Fibroblast of lung (primary cell): ENCODE measurements at regions not wholly inside any gene's neighbourhood (a gene's known extent, or its start where the extent isn't known, plus 50 kb on each side); places are given as distances from the start of the nearest gene placed in this dataset.
"Not testable (repeated sequence)": the region's sequence is repeated elsewhere in the genome, so short reads cannot be mapped to it uniquely, and the experiment has no call there.

Experiments
- DNase-seq, 2 donors: peaks; one replicate each; pipeline versions ENCODE4 v3.0.0 to v3.0.0-alpha.2; 2010; ENCODE audit warnings: low read depth in 2 of 2
- H2AFZ ChIP-seq: 2 replicates; pipeline ENCODE4 v1.5.1; 2012; ENCODE audit warnings: low read length, control low read depth, inconsistent platforms
- H3K27ac ChIP-seq: 2 replicates; pipeline ENCODE4 v1.5.1; 2011; ENCODE audit warnings: low read length, control low read depth; ENCODE audit not compliant: insufficient read depth
- H3K27me3 ChIP-seq: 2 replicates; pipeline ENCODE4 v1.5.1; 2011; ENCODE audit warnings: mild to moderate bottlenecking, low read length; ENCODE audit not compliant: control insufficient read depth, insufficient read depth
- H3K36me3 ChIP-seq: 2 replicates; pipeline ENCODE4 v1.5.1; 2011; ENCODE audit warnings: low read length; ENCODE audit not compliant: control insufficient read depth, insufficient read depth
- H3K4me1 ChIP-seq: 2 replicates; pipeline ENCODE4 v1.5.1; 2011; ENCODE audit warnings: low read length; ENCODE audit not compliant: control insufficient read depth, insufficient read depth; ENCODE audit errors: extremely low read depth
- H3K4me2 ChIP-seq: 2 replicates; pipeline ENCODE4 v1.5.1; 2011; ENCODE audit warnings: low read length, control low read depth; ENCODE audit not compliant: insufficient read depth; ENCODE audit errors: extremely low read depth
- H3K4me3 ChIP-seq, 4 experiments: fragments of 200-600 bp in 1 of 4; sonication (generic) in 1 of 4; replicated peaks in 1 of 4; 2 replicates each; pipeline ENCODE4 v1.5.1; 2011 to 2016; ENCODE audit warnings: low read length in 4 of 4, low read depth in 3 of 4, mild to moderate bottlenecking in 3 of 4, control low read depth in 2 of 4, inconsistent platforms in 1 of 4, mixed read lengths in 1 of 4; ENCODE audit not compliant: insufficient read depth in 1 of 4; ENCODE audit errors: control extremely low read depth in 1 of 4
- H3K79me2 ChIP-seq: 2 replicates; pipeline ENCODE4 v1.5.1; 2012; ENCODE audit warnings: mild to moderate bottlenecking, low read length, inconsistent platforms; ENCODE audit not compliant: control insufficient read depth, insufficient read depth
- H3K9ac ChIP-seq: 2 replicates; pipeline ENCODE4 v1.5.1; 2011; ENCODE audit warnings: mild to moderate bottlenecking, low read length, control low read depth; ENCODE audit not compliant: insufficient read depth
- H3K9me3 ChIP-seq: 2 replicates; pipeline ENCODE4 v1.5.1; 2012; ENCODE audit warnings: low read depth, low read length; ENCODE audit not compliant: control insufficient read depth, insufficient read depth
- H4K20me1 ChIP-seq: 2 replicates; pipeline ENCODE4 v1.5.1; 2011; ENCODE audit warnings: low read length; ENCODE audit not compliant: control insufficient read depth, insufficient read depth; ENCODE audit errors: extremely low read depth
- EZH2 ChIP-seq: IDR thresholded peaks from 2 replicates; pipeline ENCODE4 v1.5.1; 2012; ENCODE audit warnings: low read length, control low read depth, mild to moderate bottlenecking; ENCODE audit errors: missing control alignments
- TF ChIP-seq, protein P1 (sequence below), 2 donors: IDR thresholded peaks in 1 of 2; conservative IDR thresholded peaks in 1 of 2; 1 replicate in 1 of 2; 2 replicates in 1 of 2; pipeline ENCODE4 v1.5.1; 2011 to 2012; ENCODE audit warnings: low read length in 2 of 2, control low read depth in 1 of 2, inconsistent platforms in 1 of 2, low read depth in 1 of 2, mild to moderate bottlenecking in 1 of 2

DNA sequence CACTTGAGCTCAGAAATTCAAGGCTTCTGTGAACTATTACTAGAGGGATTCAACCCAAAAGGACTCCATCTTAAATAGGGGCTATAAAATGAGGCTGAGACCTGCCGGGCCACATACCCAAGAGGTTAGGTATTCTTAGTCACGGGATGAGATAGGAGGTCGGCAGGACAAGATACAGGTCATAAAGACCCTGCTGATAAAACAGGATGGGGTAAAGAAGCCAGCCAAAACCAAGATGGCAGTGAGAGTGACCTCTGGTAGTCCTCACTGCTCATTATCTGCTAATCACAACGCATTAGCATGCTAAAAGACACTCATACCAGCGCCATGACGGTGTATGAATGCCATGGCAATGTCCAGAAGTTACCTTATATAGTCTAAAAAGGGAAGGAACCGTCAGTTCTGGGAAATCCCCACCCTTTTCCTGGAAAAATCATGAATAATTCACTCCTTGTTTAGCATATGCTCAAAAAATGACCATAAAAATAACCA, 101.2 kb upstream of the TRIM24 start:
- no peak overlapping the region for H3K9ac ChIP-seq
- H3K79me2 ChIP-seq = no peaks in the 10 kb centered on the region
- no peak overlapping the region for H2AFZ ChIP-seq
- no peaks in the 10 kb centered on the region for H4K20me1 ChIP-seq
- H3K27ac ChIP-seq = no peak overlapping the region
- no peaks in the 10 kb centered on the region for H3K36me3 ChIP-seq
- no peaks in the 10 kb centered on the region for H3K4me1 ChIP-seq
- no peaks in the 10 kb centered on the region for H3K27me3 ChIP-seq
- no peak overlapping the region for H3K4me3 ChIP-seq
- no peak overlapping the region for H3K4me2 ChIP-seq
- no peaks in the 10 kb centered on the region for H3K9me3 ChIP-seq
- TF ChIP-seq, protein P1, sequence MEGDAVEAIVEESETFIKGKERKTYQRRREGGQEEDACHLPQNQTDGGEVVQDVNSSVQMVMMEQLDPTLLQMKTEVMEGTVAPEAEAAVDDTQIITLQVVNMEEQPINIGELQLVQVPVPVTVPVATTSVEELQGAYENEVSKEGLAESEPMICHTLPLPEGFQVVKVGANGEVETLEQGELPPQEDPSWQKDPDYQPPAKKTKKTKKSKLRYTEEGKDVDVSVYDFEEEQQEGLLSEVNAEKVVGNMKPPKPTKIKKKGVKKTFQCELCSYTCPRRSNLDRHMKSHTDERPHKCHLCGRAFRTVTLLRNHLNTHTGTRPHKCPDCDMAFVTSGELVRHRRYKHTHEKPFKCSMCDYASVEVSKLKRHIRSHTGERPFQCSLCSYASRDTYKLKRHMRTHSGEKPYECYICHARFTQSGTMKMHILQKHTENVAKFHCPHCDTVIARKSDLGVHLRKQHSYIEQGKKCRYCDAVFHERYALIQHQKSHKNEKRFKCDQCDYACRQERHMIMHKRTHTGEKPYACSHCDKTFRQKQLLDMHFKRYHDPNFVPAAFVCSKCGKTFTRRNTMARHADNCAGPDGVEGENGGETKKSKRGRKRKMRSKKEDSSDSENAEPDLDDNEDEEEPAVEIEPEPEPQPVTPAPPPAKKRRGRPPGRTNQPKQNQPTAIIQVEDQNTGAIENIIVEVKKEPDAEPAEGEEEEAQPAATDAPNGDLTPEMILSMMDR (conservative IDR thresholded peaks at IDR 0.05 in 1 of 2, IDR thresholded peaks at IDR 0.05 in 1 of 2; ENCODE audit: low read depth in 1 of 2, low read length in 2 of 2) = no peak
- TF ChIP-seq EZH2 = no peak
- DNase-seq = peak in 1 of 2 donors; percentile 4

DNA sequence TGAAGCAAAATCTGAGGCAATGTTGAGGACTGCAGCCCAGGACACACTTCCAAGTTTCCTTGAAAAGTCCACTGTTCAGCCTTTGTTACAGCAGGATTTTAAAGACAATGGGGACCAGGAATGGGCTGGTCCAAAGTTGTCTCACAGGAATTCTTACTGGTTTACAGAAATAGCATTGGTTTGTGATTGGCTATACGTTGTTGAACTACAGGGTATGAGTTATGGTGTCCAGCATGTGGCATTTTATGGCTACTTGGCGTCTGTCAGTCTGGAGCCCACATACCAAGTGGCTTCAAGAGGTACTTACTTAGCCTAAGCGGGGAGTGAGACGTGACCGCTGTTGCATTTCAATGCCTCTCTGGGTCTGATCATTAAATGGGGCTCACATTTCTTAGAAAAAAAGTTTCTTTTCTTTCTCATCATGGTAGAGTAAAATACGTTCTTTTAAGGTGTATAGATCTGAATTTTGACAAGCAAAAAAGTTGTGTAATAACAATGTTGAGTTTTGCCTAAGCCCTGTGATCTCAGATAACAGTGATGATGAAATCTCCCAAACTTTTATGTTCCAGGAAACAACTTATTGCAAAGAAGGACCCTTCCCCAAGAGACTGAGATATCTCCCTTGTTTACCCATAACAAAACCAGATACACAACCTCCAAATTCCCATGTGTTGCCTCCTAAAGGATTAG, 100.0 kb upstream of the TRIM24 start:
- no peaks in the 10 kb centered on the region for H3K27me3 ChIP-seq
- DNase-seq = no peak
- no peak overlapping the region for H2AFZ ChIP-seq
- H3K79me2 ChIP-seq = no peaks in the 10 kb centered on the region
- no peak overlapping the region for H3K27ac ChIP-seq
- TF ChIP-seq, protein P1 (conservative IDR thresholded peaks at IDR 0.05 in 1 of 2, IDR thresholded peaks at IDR 0.05 in 1 of 2; ENCODE audit: low read depth in 1 of 2, low read length in 2 of 2) = no peak
- TF ChIP-seq EZH2 = no peak
- H3K4me3 ChIP-seq = no peak overlapping the region
- H3K9ac ChIP-seq = no peak overlapping the region
- no peaks in the 10 kb centered on the region for H3K4me1 ChIP-seq
- H3K36me3 ChIP-seq = no peaks in the 10 kb centered on the region
- H3K4me2 ChIP-seq = no peak overlapping the region
- H4K20me1 ChIP-seq = no peaks in the 10 kb centered on the region
- no peaks in the 10 kb centered on the region for H3K9me3 ChIP-seq

DNA sequence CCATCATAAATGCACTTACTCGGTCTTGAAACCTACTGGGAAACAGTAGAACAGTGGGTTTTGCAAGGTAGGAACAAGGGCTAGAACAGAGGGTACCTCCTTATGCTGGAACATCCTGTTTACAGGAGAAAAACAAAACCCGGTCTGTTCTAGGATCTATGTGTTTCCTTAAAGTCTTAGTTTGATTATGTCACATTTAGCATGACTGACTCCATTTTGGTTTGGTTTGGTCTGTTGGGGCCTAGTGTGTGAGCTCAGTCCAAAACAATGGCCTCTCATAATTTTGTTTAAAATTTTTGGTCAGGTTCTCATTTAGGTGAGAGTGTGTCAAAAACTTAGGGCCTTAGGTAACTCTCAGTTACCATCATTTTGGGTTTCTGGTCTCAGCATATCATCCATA, 96.3 kb upstream of the TRIM24 start:
- TF ChIP-seq EZH2 = no peak
- TF ChIP-seq, protein P1 (conservative IDR thresholded peaks at IDR 0.05 in 1 of 2, IDR thresholded peaks at IDR 0.05 in 1 of 2; ENCODE audit: low read depth in 1 of 2, low read length in 2 of 2) = no peak
- Histone ChIP-seq H3K4me3 (no peak overlapping the region), H3K27me3 (no peaks in the 10 kb centered on the region), H2AFZ (no peak overlapping the region), H3K4me1 (no peaks in the 10 kb centered on the region), H4K20me1 (no peaks in the 10 kb centered on the region), H3K79me2 (no peaks in the 10 kb centered on the region), H3K4me2 (no peak overlapping the region), H3K36me3 (no peaks in the 10 kb centered on the region), H3K9ac (no peak overlapping the region), H3K27ac (no peak overlapping the region), H3K9me3 (no peaks in the 10 kb centered on the region)
- DNase-seq = no peak

DNA sequence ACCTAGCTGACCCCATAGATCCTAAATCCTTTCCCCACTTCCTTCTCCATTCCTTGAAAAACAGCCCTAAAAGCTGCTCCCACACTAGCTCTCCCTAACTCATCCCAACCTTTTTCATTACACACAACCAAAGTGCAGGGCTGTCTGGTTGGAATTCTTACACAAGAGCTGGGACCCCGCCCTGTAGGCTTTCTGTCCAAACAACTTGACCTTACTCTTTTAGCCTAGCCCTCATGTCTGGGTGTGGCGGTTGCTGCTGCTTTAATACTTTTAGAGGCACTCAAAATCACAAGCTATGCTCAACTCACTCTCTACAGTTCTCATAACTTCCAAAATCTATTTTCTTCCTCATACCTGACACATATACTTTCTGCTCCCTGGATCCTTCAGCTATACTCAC, 93.9 kb upstream of the TRIM24 start:
- H3K36me3 ChIP-seq, H2AFZ ChIP-seq, DNase-seq, H3K4me1 ChIP-seq, H3K9me3 ChIP-seq, H3K4me2 ChIP-seq, H3K27ac ChIP-seq, H3K9ac ChIP-seq, H3K27me3 ChIP-seq, H3K4me3 ChIP-seq, H3K79me2 ChIP-seq, H4K20me1 ChIP-seq: not testable (repeated sequence)

DNA sequence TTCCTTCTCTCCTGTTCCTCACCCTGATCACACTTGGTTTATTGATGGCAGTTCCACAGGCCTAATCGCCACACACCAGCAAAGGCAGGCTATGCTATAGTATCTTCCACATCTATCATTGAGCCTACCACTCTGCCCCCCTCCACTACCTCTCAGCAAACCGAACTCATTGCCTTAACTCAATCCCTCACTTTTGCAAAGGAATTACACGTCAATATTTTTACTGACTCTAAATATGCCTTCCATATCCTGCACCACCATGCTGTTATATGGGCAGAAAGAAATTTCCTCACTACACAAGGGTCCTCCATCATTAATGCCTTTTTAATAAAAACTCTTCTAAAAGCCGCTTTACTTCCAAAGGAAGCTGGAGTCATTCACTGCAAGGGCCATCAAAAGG, 93.4 kb upstream of the TRIM24 start:
- H3K4me1 ChIP-seq, H3K27ac ChIP-seq, H3K36me3 ChIP-seq, DNase-seq, H3K9ac ChIP-seq, H4K20me1 ChIP-seq, H3K9me3 ChIP-seq, H3K4me2 ChIP-seq, H3K27me3 ChIP-seq, H3K79me2 ChIP-seq, H2AFZ ChIP-seq, H3K4me3 ChIP-seq: not testable (repeated sequence)
